Lung (tissue), 11 donors: ENCODE measurements at regions not wholly inside any gene's neighbourhood (a gene's known extent, or its start where the extent isn't known, plus 50 kb on each side); places are given as distances from the start of the nearest gene placed in this dataset.

ENCODE experiments used
- ATAC-seq: fragments of 200-7000 bp; cut with Tn5 transposase; one replicate; pipeline ENCODE4 v1.9.1; 2020; ENCODE audit warnings: moderate number of reproducible peaks; ENCODE audit not compliant: insufficient read depth, low FRiP score
- DNase-seq, 3 donors: peaks; one replicate each; pipeline ENCODE4 v3.0.0-alpha.2; 2013 to 2017
- H3K27ac ChIP-seq, 2 donors: one replicate each; pipeline ENCODE4 v1.5.1; 2013; ENCODE audit warnings: mild to moderate bottlenecking in 2 of 2, moderate library complexity in 2 of 2, control low read depth in 1 of 2, inconsistent platforms in 1 of 2, low read depth in 1 of 2, low read length in 1 of 2
- H3K27me3 ChIP-seq, 3 donors: one replicate each; pipeline ENCODE4 v1.5.1; 2013; ENCODE audit warnings: low read length in 2 of 3; ENCODE audit not compliant: control insufficient read depth in 3 of 3, insufficient read depth in 3 of 3
- H3K36me3 ChIP-seq, 4 donors: one replicate each; pipeline ENCODE4 v1.5.1; 2013; ENCODE audit warnings: low read length in 4 of 4, mild to moderate bottlenecking in 1 of 4, moderate library complexity in 1 of 4; ENCODE audit not compliant: control insufficient read depth in 4 of 4, insufficient read depth in 4 of 4
- H3K4me1 ChIP-seq, 5 donors: one replicate each; pipeline ENCODE4 v1.5.1; 2013; ENCODE audit warnings: low read length in 5 of 5, mild to moderate bottlenecking in 2 of 5, moderate library complexity in 1 of 5; ENCODE audit not compliant: control insufficient read depth in 5 of 5, insufficient read depth in 5 of 5
- H3K4me3 ChIP-seq: one replicate; pipeline ENCODE4 v1.5.1; 2013; ENCODE audit warnings: mild to moderate bottlenecking, control low read depth, moderate library complexity
- H3K9ac ChIP-seq, 2 donors: one replicate each; pipeline ENCODE4 v1.5.1; 2013; ENCODE audit warnings: low read length in 2 of 2, control low read depth in 1 of 2; ENCODE audit not compliant: insufficient read depth in 1 of 2
- H3K9me3 ChIP-seq, 4 donors: one replicate each; pipeline ENCODE4 v1.5.1; 2013; ENCODE audit warnings: low read length in 3 of 4, mild to moderate bottlenecking in 1 of 4, moderate library complexity in 1 of 4; ENCODE audit not compliant: control insufficient read depth in 4 of 4, insufficient read depth in 3 of 4
- CTCF ChIP-seq: IDR thresholded peaks from 2 replicates; pipeline ENCODE4 v1.5.1; 2012; ENCODE audit warnings: mild to moderate bottlenecking; ENCODE audit errors: control extremely low read depth, extremely low read depth
- WGBS, 2 donors: extraction: QIAGEN DNeasy Blood & Tissue Kit; methylation state at CpG; one replicate each; pipeline ENCODE4 v1.1.7; 2013; 5-methylcytosine and 5-hydroxymethylcytosine counted together
- donor health status: control.
- donor health status: control.
- donor health status: Bipolar disorder and iron deficiency.
- donor health status: healthy.
- donor health status: DM: yes; HTN: yes; CAD: no.

- WGBS, 2 donors = 59 to 78% methylated on average over 2 of the region's 2 CpGs
- Histone ChIP-seq H3K27ac (no peak overlapping the region), H3K9ac (no peak overlapping the region), H3K9me3 (no peaks in the 10 kb centered on the region), H3K27me3 (no peaks in the 10 kb centered on the region), H3K4me1 (peaks cover 0 to 4% (median 0%) of the 10 kb centered on the region in 5 donors), H3K36me3 (no peaks in the 10 kb centered on the region), H3K4me3 (no peak overlapping the region)
- ATAC-seq (peak; percentile 60), DNase-seq (no peak)
- TF ChIP-seq CTCF = no peak
These were observed 287.6 kb upstream of the CDH11 start for GRCh38 chr16:65409510-65409909.

- Histone ChIP-seq H3K9me3 (no peaks in the 10 kb centered on the region), H3K9ac (no peak overlapping the region), H3K27me3 (no peaks in the 10 kb centered on the region), H3K4me1 (no peaks in the 10 kb centered on the region), H3K4me3 (no peak overlapping the region), H3K36me3 (no peaks in the 10 kb centered on the region), H3K27ac (no peak overlapping the region)
- ATAC-seq (no peak), DNase-seq (no peak)
- 74 to 81% methylated on average over 4 of the region's 4 CpGs for WGBS, 2 donors
- no peak for TF ChIP-seq CTCF
These were observed 285.1 kb upstream of the CDH11 start for GRCh38 chr16:65406933-65407332.

GRCh38 chr16:65406116-65406515, 284.3 kb upstream of the CDH11 start:
- no peaks in the 10 kb centered on the region for H3K4me1 ChIP-seq
- ATAC-seq = no peak
- H3K9me3 ChIP-seq = no peaks in the 10 kb centered on the region
- TF ChIP-seq CTCF = no peak
- H3K36me3 ChIP-seq = no peaks in the 10 kb centered on the region
- WGBS, 2 donors = 79 to 87% methylated on average over 4 of the region's 4 CpGs
- H3K27ac ChIP-seq = no peak overlapping the region
- no peaks in the 10 kb centered on the region for H3K27me3 ChIP-seq
- no peak for DNase-seq
- H3K4me3 ChIP-seq = no peak overlapping the region
- no peak overlapping the region for H3K9ac ChIP-seq

- no peak for TF ChIP-seq CTCF
- no peaks in the 10 kb centered on the region for H3K9me3 ChIP-seq
- peak; percentile 32 to 84 (median 61) for DNase-seq
- H3K27ac ChIP-seq = no peak overlapping the region
- no peaks in the 10 kb centered on the region for H3K36me3 ChIP-seq
- H3K4me1 ChIP-seq = peaks cover 0 to 24% (median 6%) of the 10 kb centered on the region in 5 donors
- H3K27me3 ChIP-seq = no peaks in the 10 kb centered on the region
- ATAC-seq = no peak
- no peak overlapping the region for H3K9ac ChIP-seq
- 61 to 69% methylated on average over 6 of the region's 6 CpGs for WGBS, 2 donors
- no peak overlapping the region for H3K4me3 ChIP-seq
These were observed 272.4 kb upstream of the CDH11 start for GRCh38 chr16:65394281-65394680.
